GM12864 (cell line): ENCODE measurements at regions not wholly inside any gene's neighbourhood (a gene's known extent, or its start where the extent isn't known, plus 50 kb on each side); places are given as distances from the start of the nearest gene placed in this dataset.

ENCODE experiments used
- DNase-seq: peaks from one replicate; pipeline ENCODE4 v3.0.0-alpha.2; 2011; ENCODE audit warnings: low read depth
- H3K4me3 ChIP-seq: 2 replicates; pipeline ENCODE4 v1.5.1; 2011; ENCODE audit warnings: mild to moderate bottlenecking, low read depth, low read length, control low read depth
- TF ChIP-seq, protein P1 (sequence below): IDR thresholded peaks from 2 replicates; pipeline ENCODE4 v1.5.1; 2011; ENCODE audit warnings: low read depth, mild to moderate bottlenecking, moderate library complexity, low read length, control low read depth, inconsistent platforms; ENCODE audit errors: missing control alignments

DNA sequence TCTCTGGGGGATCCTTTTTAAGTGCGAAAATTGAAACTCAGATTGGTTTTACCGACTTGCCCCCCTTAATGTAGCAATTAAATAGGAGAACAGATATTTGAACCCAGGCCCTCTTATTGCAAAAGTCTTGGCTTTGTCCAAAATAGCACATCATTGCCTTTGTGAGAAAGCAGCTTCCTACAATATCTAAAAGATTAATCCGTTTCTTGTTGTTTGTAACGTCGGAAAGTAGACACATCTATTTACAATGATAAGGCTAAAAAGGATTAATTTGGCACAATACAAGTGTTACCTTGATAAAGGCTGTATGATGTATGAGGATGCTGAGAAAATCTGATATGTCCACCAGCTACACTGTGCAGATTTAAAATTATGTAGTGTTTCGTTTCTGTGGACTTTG lies 108.7 kb upstream of the SLC10A2 start:
- DNase-seq, result no peak
- H3K4me3 ChIP-seq, result no peak overlapping the region
- TF ChIP-seq, protein P1, sequence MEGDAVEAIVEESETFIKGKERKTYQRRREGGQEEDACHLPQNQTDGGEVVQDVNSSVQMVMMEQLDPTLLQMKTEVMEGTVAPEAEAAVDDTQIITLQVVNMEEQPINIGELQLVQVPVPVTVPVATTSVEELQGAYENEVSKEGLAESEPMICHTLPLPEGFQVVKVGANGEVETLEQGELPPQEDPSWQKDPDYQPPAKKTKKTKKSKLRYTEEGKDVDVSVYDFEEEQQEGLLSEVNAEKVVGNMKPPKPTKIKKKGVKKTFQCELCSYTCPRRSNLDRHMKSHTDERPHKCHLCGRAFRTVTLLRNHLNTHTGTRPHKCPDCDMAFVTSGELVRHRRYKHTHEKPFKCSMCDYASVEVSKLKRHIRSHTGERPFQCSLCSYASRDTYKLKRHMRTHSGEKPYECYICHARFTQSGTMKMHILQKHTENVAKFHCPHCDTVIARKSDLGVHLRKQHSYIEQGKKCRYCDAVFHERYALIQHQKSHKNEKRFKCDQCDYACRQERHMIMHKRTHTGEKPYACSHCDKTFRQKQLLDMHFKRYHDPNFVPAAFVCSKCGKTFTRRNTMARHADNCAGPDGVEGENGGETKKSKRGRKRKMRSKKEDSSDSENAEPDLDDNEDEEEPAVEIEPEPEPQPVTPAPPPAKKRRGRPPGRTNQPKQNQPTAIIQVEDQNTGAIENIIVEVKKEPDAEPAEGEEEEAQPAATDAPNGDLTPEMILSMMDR, result no peak

DNA sequence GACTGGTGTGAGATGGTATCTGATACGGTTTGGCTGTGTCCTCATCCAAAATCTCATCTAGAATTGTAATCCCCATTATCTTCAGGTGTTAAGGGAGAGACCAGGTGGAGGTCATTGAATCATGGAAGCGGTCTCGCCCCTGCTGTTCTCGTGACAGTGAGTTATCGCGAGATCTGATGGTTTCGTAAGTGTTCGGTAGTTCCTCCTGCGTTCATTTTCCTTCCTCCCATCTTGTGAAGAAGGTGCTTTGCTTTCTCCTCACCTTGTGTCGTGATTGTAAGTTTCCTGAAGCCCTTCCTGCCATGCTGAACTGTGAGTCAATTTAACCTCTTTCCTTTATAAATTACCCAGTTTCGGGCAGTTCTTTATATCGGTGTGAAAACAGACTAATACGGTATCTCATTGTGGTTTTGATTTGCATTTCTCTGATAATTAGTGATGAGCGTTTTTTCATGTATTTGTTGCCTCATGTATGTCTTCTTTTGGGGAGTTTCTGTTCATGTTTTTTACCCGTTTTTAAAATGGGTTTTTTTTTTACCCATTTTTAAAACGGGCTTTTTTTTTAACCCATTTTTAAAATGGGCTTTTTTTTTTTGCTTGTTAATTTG lies 102.8 kb upstream of the SLC10A2 start:
- TF ChIP-seq, protein P1, result no peak
- H3K4me3 ChIP-seq, result no peak overlapping the region
- DNase-seq, result no peak

DNA sequence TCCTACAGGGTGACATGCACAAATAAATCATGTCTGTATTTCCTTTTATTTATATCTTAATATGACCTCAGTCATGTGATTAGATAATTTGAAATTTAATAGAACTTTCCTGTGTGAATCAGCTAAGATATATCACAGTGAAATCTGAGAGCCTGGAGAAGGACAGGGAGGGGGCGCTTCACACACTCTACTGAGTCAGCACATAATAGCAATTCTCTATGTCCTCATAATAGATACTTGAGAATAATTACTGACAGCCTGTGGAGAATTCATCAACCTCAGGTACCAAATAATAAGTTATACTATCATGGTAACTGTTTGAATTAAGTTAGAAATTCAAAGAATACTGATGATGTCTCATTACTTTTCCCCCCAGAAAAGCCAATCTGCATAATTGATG lies 98.0 kb upstream of the SLC10A2 start:
- no peak overlapping the region for H3K4me3 ChIP-seq
- TF ChIP-seq, protein P1, result no peak
- no peak for DNase-seq

DNA sequence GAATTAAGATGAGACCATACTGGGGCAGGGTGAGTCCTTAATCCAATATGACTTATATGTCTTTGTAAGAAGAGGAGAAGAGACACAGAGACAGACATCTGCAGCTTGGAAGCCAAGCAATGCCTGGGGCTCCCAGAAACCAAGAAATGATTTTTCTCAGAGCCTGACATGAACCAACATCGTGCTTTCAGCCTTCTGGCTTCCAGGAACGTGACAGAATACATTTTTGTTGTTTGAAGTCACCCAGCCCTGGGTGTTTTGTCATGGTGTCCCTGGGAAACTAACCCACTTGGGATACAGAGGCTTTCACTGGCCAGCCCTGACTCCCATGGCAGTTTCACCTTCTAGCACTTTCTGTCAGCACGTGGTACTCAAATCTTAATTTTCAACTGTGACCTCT lies 95.3 kb upstream of the SLC10A2 start:
- no peak for DNase-seq
- TF ChIP-seq, protein P1, result no peak
- no peak overlapping the region for H3K4me3 ChIP-seq

DNA sequence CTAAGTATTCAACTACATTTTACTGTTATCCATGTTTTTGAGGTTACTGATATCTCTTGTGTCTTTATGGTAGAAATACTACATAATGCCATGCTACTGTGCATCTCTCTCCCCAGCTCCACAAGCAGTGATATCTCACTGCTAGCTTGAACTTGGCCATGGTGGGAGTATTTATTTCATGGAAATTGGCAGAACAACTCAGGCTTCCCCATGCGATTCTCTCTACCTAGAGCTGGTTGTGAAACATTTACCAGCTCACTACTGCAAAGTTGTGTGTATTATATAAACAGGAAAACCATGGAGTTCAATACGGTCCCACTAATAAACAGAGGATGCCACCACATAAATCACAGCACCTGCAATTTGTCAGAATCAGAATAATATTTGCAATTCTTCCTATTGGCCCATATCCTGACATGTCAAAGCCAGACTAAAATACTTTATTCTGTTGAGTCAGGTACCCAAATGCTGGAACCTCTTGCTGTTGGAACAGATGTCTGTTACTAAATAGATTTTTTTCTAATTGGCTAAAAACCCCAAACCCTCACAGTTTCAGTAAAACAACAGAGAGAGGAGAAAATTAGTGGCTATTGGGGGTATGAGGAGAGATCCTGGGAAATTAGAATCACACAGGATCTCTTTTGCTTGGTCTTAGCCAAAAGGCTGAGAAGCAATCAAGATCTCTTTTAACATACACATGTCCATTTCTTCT lies 91.4 kb upstream of the SLC10A2 start:
- DNase-seq, result no peak
- no peak overlapping the region for H3K4me3 ChIP-seq

DNA sequence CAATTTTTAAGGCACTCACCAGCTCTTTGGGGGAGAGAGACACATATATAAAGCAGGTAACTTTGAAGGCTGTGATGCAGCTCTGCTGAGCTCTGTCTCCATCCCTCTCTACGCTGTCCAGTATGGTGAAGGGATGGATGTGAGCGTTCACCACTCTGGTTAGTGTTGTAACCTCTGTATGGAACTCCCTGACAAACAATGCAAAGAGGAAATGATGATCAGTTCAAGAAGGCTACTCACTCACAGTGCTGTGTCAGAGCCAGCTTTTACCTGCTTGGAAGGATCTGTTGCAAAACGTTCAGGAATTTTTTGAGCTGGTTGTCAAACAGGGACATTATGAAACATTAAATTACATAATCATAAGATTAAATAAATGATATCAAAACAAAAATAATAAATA lies 90.8 kb upstream of the SLC10A2 start:
- TF ChIP-seq, protein P1, result no peak
- H3K4me3 ChIP-seq, result no peak overlapping the region
- no peak for DNase-seq

More for the DNA sequence above, 91.4 kb upstream of the SLC10A2 start:
- TF ChIP-seq, protein P1, result no peak

DNA sequence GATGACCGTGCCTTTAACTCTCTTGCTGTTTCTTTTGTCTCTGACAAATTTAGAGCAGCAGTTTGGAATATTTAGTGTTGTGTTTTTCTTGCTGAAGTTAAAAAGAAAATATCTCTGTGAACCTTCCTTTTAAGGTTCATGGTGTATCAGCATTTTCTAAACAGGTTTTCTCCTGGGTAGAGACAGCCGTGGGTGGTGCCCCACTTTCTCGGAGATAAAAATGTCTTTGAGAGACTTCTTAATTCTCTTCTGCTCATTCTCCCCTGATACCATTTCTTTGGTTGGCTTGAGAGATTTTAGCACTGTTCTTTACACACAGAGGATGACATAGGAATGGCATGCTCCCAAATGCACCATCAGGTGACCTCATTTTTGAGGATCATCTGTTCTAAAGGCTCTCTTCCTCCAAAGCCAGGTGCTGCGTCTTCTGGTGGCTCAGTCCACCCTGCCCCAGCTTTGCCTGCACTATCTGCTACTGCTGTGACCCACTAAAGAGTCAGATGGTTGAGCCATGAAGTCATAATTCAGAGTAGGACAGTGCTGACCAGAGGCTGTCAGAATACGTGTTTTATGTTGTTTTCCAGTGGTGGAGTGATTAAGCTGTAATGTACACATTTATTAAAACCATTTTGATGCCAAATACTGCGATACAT lies 90.3 kb upstream of the SLC10A2 start:
- TF ChIP-seq, protein P1, result no peak

More for the DNA sequence above, 90.3 kb upstream of the SLC10A2 start:
- no peak overlapping the region for H3K4me3 ChIP-seq
- no peak for DNase-seq
